Rectal smooth muscle tissue (tissue), 1 donor: ENCODE measurements at regions not wholly inside any gene's neighbourhood (a gene's known extent, or its start where the extent isn't known, plus 50 kb on each side); places are given as distances from the start of the nearest gene placed in this dataset.

Source experiments
- H3K27ac ChIP-seq: one replicate; pipeline ENCODE4 v1.7.0; 2013; ENCODE audit warnings: low read depth, low read length, inconsistent platforms
- H3K27me3 ChIP-seq: one replicate; pipeline ENCODE4 v1.7.0; 2013; ENCODE audit warnings: low read length; ENCODE audit not compliant: control insufficient read depth, insufficient read depth
- H3K36me3 ChIP-seq: one replicate; pipeline ENCODE4 v1.7.0; 2013; ENCODE audit warnings: low read length; ENCODE audit not compliant: control insufficient read depth, insufficient read depth
- H3K4me1 ChIP-seq: one replicate; pipeline ENCODE4 v1.7.0; 2013; ENCODE audit warnings: low read length; ENCODE audit not compliant: control insufficient read depth, insufficient read depth
- H3K4me3 ChIP-seq: one replicate; pipeline ENCODE4 v1.7.0; 2013; ENCODE audit warnings: low read length
- H3K9ac ChIP-seq: one replicate; pipeline ENCODE4 v1.7.0; 2013; ENCODE audit warnings: low read length

DNA sequence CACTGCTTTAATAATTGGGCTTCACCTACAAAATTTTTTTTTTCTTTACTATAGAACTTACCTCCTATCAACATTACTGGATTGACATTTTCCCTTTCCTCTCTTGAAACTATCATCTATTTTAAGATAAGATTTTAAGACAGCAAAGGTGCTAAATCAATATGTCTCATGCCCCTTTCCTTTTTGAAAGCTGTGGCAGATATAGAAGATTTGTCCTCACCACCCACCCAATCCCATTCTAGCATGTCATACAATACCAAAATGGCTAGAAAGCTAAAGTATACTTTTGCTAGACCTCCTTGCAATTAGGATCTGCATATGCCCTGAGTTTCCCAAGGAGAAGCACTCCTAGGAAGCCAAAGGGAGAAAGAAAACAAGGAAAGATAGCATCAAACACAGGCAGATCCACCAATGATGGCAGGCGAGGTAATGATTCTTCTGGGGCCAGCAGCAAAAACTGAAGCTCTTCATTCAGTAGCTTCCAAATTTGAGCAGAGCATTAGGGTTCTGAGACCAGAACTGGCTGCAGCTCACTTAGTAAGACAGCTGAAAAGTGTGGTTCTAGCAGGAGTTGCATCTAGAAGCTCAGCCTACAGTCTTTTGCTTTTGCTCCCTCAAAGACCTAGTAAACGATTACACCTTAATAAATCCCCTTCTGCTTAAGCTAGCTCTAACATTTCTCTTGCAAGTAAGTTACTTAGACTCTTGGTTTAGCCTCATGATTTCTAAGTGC, 242.1 kb downstream of the ZEB2 start:
- H3K4me1 ChIP-seq = no peaks in the 10 kb centered on the region
- no peak overlapping the region for H3K4me3 ChIP-seq
- H3K27me3 ChIP-seq = no peaks in the 10 kb centered on the region
- H3K9ac ChIP-seq = no peak overlapping the region
- no peaks in the 10 kb centered on the region for H3K36me3 ChIP-seq
- H3K27ac ChIP-seq = no peak overlapping the region

DNA sequence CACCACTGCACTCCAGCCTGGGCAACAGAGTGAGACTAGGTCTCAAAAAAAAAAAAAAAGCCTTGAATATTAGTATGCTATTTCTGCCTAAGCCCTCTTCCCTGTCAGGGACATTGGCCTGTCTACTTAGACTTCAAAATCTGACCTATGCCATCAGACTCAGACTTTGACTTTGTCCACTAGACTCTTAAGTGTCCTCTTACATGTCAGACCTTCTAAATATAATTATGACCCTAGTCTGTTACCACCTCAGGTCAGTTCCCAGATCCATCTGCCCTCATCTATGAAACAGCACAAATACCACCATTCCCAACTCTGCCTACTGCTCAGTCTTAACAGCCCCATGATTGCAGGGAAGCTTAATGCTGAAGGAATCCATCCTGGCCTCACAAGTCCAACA, 244.6 kb downstream of the ZEB2 start:
- H3K36me3 ChIP-seq = no peaks in the 10 kb centered on the region
- H3K4me3 ChIP-seq = no peak overlapping the region
- H3K27ac ChIP-seq = no peak overlapping the region
- H3K4me1 ChIP-seq = no peaks in the 10 kb centered on the region
- no peak overlapping the region for H3K9ac ChIP-seq
- H3K27me3 ChIP-seq = no peaks in the 10 kb centered on the region

GRCh38 chr2:144274131-144274530, 245.8 kb downstream of the ZEB2 start:
- Histone ChIP-seq H3K4me1 (no peaks in the 10 kb centered on the region), H3K27me3 (no peaks in the 10 kb centered on the region), H3K9ac (no peak overlapping the region), H3K27ac (no peak overlapping the region), H3K36me3 (no peaks in the 10 kb centered on the region), H3K4me3 (no peak overlapping the region)

DNA sequence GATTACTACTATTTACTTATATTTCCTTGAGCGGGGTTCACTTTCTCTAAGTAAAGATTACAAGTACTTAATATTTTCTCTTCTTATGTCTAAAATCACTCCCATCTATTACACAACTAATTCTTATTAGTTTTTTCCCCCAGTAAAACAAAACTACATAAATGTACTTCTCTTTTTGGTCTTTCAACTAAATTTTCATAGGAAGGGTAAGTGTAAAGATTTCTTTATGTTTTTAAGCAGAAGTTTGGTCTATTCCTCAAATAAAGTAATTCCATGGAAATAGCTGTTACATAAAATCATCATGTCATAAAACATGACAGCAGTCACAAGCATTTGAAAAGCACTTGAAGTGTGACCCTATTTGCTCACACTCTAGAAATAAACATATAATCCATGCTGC, 249.0 kb downstream of the ZEB2 start:
- H3K4me1 ChIP-seq = no peaks in the 10 kb centered on the region
- H3K36me3 ChIP-seq = no peaks in the 10 kb centered on the region

DNA sequence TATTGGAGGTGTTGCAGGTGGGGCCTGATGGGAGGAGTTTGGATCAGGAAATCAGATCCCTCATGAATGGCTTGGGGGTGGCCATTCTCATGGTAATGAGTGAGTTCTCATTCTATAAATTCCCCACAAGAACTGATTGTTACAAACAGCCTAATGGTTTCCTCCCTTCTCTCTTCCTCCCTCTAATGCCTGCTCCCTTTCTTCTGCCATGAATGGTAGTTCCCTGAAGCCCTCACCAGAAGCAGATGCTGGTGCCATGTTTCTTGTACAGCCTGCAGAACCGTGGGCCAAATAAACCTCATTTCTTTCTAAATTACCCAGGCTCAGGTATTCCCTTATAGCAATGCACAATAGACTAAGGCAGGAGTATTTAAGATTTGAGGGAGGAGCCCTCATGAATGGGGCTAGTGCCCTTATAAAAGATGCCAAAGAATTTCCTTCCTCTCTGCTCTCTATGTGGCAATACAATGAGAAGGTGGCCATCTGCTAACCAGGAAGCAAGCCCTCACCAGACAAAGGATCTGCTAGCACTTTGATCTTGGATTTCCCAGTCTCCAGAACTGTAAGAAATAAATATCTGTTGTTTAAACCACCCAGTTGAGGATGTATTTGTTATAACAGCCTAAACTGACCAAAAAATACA, 251.8 kb downstream of the ZEB2 start:
- no peaks in the 10 kb centered on the region for H3K4me1 ChIP-seq
- H3K9ac ChIP-seq = no peak overlapping the region
- no peak overlapping the region for H3K27ac ChIP-seq

More for the DNA sequence above, 249.0 kb downstream of the ZEB2 start:
- H3K4me3 ChIP-seq = no peak overlapping the region
- H3K9ac ChIP-seq = no peak overlapping the region
- H3K27me3 ChIP-seq = no peaks in the 10 kb centered on the region
- no peak overlapping the region for H3K27ac ChIP-seq

GRCh38 chr2:144267239-144267638, 252.7 kb downstream of the ZEB2 start:
- Histone ChIP-seq H3K36me3 (no peaks in the 10 kb centered on the region), H3K27me3 (no peaks in the 10 kb centered on the region), H3K4me3 (no peak overlapping the region), H3K4me1 (no peaks in the 10 kb centered on the region), H3K9ac (no peak overlapping the region), H3K27ac (no peak overlapping the region)

More for the DNA sequence above, 251.8 kb downstream of the ZEB2 start:
- Histone ChIP-seq H3K27me3 (no peaks in the 10 kb centered on the region), H3K36me3 (no peaks in the 10 kb centered on the region), H3K4me3 (no peak overlapping the region)

DNA sequence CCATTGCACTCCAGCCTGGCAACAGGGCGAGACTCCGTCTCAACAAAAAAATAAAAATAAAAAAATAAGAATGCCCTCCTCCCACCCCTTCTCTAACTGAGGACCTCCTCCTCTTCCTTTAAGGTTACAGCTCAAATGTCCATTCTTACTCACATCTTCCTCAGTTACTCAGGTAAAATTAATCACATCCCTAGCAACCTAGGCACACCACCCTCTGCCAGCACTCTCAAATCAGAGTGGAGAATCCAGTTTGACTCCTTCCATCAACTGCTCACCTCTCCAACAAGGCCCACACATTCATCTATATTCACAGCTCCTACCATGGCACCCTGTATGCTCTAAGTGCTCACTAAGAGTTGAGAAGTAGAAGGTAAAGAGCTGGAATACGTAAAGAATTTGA, 254.3 kb downstream of the ZEB2 start:
- no peaks in the 10 kb centered on the region for H3K4me1 ChIP-seq
- no peak overlapping the region for H3K9ac ChIP-seq

GRCh38 chr2:144261966-144262365, 258.0 kb downstream of the ZEB2 start:
- Histone ChIP-seq H3K4me3 (no peak overlapping the region), H3K36me3 (no peaks in the 10 kb centered on the region), H3K4me1 (no peaks in the 10 kb centered on the region), H3K9ac (no peak overlapping the region), H3K27ac (no peak overlapping the region), H3K27me3 (no peaks in the 10 kb centered on the region)

More for the DNA sequence above, 254.3 kb downstream of the ZEB2 start:
- Histone ChIP-seq H3K4me3 (no peak overlapping the region), H3K36me3 (no peaks in the 10 kb centered on the region), H3K27me3 (no peaks in the 10 kb centered on the region), H3K27ac (no peak overlapping the region)

- Histone ChIP-seq H3K4me1 (no peaks in the 10 kb centered on the region), H3K27ac (no peak overlapping the region), H3K9ac (no peak overlapping the region), H3K4me3 (no peak overlapping the region), H3K27me3 (no peaks in the 10 kb centered on the region), H3K36me3 (no peaks in the 10 kb centered on the region)
Measured at GRCh38 chr2:144261336-144261735, 258.6 kb downstream of the ZEB2 start.

DNA sequence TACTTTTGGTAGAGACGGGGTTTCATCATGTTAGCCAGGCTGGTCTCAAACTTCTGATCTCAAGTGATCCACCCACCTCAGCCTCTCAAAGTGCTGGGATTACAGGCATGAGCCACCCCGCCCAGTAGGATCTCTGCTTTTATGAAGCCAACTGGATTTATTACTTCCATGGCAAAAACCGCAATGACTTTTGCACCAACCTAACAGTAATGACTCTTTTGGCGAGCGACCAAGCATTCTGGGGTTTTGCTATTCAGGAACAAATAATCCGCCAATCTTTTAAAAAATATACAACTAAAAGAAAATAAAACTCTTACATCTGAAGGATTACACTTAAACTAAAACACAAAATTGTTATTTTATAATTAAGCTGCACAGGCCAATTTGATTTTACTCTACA, 260.6 kb downstream of the ZEB2 start:
- Histone ChIP-seq H3K36me3 (no peaks in the 10 kb centered on the region), H3K27ac (no peak overlapping the region), H3K9ac (no peak overlapping the region), H3K27me3 (no peaks in the 10 kb centered on the region), H3K4me3 (no peak overlapping the region), H3K4me1 (no peaks in the 10 kb centered on the region)

DNA sequence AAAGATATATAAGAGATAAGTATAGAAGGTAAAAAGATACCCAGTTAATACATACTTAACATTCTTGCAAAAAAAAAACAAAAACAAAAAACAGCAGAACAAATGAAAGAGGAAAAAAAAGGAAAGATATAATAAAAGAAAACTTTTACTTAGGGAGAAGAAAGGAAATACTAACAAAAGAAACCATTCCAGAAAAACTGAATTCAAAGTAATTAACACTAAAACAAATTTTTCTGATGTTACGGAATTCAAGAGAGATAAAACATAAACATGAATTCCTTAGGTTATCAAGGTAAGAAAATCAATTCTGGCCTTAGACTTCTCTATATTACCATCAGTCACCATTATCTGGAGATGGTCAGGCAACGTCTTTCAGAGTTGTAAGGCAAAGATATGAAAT, 261.8 kb downstream of the ZEB2 start:
- no peak overlapping the region for H3K4me3 ChIP-seq
- H3K9ac ChIP-seq = no peak overlapping the region
- H3K27me3 ChIP-seq = no peaks in the 10 kb centered on the region
- H3K27ac ChIP-seq = no peak overlapping the region
- no peaks in the 10 kb centered on the region for H3K4me1 ChIP-seq
- H3K36me3 ChIP-seq = no peaks in the 10 kb centered on the region

DNA sequence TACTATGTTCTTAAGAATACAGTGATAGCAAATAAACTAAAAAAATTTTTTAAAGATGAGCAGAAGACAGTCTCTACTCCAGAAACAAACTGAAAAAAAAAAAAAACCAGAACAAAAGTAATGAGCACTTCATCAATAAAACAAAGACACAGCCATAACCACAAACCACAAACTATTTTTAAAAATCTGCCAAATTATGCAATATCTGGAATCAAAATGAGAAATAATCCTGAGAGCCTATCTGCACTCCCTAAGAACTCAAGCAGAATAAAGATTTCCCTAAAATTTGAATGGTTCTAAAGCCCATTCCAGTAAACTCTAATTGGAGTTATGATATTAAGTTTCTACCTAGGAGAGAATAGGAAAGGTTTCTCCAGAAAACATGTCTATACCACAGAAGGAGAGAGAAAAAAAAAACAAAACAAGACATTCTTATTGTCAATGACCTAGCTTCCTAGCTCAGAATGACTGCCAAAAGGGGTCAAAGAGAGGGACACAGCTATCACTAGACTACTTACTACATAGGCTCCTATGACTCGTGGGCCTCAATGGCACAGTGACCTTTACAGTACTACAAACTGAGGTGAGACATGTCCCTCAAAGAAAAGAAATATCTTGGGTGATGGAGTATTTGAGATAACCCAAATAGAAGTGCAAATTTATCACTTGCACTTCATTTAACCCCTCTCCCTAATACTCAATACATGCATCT, 262.8 kb downstream of the ZEB2 start:
- H3K4me3 ChIP-seq = no peak overlapping the region
- no peak overlapping the region for H3K27ac ChIP-seq
- H3K27me3 ChIP-seq = no peaks in the 10 kb centered on the region
- H3K36me3 ChIP-seq = no peaks in the 10 kb centered on the region
- H3K4me1 ChIP-seq = no peaks in the 10 kb centered on the region
- H3K9ac ChIP-seq = no peak overlapping the region
